ENCODE measurements at regions not wholly inside any gene's neighbourhood (a gene's known extent, or its start where the extent isn't known, plus 50 kb on each side); places are given as distances from the start of the nearest gene placed in this dataset.

DNA sequence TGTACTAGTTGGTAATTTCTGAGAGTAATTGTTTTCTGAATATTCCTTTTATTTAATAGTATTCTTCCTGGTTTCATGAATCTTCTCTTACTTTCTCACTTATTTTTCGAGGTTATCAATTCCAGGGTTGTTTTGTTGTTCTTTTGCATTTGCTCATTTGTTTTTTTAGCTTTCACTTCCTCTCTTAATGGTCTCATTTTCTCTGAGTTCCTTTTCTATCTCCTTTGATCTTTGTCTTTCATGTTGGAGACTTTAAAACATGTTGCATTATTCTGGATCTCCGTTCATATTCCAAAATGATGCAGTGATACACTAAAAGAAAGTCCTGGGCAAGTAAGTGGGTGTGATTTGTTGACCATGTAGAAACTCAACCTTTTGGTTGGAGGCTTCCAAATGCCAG, 345.3 kb upstream of the SLC35B3 start:
- DNase-seq (ENCODE audit: low spot score): no peak

DNA sequence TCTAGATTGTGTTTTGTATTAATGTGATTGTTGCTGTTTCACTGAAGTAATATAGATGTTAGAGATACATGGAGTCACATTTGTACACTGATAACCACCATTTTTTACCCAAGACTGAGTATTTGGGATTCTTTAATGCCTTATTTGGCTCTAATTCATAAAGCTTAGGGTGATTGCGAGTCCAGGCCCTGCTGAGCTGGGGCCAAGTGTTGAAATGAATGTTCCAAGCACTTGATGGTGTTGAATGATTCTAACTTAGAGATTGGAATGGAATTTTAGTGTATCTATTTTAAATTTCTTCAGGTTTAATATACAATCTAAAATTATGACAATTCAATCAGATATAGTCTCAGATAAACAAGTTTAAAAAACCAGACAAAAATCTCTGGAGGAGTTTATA, 329.4 kb upstream of the SLC35B3 start:
- DNase-seq (ENCODE audit: low spot score): no peak

DNA sequence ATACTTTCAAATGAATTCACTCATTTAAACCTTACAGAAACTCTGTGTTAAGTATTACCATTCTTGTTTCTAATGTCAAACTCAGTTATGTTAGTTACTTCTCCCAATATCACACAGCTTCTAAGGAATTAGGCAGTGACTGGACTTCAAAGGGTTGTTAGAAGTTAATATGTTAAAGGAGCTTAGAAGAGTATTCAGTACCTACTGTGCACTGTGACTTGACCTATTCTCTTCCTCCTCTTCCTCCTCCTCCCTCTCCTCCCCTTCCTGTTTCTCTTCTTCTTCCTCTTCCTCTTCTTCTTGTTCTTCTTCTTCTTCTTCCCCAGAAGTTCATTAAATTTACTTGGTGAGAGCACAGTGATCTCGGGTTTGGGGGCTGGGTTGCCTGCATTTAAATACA, 325.6 kb upstream of the SLC35B3 start:
- DNase-seq (ENCODE audit: low spot score): no peak

GRCh38 chr6:8758412-8758811, 323.1 kb upstream of the SLC35B3 start:
- no peak for DNase-seq (ENCODE audit: low spot score)

DNA sequence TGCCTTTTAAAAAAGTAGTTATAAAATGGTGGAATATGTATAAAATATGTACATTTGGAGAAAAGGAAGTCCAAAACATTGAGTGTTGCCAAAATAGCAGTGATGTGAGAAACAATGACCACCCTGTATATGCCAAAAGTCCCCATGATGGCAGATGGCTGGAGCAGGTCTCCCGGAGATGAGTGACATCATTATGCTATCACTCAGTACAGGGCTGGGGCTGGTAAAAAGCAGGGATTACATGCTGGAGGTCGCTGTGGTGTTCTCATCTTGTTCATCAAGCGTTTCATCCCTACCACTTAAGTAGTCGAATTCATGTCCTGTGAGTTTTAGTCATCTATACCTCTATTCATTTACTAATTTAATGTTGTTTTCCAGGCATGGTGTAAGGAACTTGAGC, 315.3 kb upstream of the SLC35B3 start:
- DNase-seq (ENCODE audit: low spot score): no peak

GRCh38 chr6:8749465-8749864, 314.1 kb upstream of the SLC35B3 start:
- no peak for DNase-seq (ENCODE audit: low spot score)

GRCh38 chr6:8743170-8743745, 307.9 kb upstream of the SLC35B3 start:
- no peak for DNase-seq (ENCODE audit: low spot score)

DNA sequence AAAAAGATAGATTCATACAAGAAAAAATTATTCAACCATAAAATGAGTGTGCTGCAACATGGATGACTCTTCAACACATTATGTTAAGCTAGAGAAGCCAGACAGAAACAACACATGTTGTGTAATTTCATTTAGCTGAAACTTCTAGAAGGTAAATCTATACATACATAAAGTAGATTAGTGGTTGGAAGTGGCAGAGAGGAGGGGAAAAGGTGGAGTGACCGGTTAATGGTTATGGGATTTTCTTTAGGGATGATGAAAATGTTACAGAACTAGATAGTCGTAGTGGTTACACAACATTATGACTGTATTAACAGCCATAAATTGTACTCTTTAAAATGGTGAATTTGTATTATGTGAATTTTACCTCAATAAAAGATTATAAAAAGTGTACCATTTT, 304.1 kb upstream of the SLC35B3 start:
- DNase-seq (ENCODE audit: low spot score): no peak

DNA sequence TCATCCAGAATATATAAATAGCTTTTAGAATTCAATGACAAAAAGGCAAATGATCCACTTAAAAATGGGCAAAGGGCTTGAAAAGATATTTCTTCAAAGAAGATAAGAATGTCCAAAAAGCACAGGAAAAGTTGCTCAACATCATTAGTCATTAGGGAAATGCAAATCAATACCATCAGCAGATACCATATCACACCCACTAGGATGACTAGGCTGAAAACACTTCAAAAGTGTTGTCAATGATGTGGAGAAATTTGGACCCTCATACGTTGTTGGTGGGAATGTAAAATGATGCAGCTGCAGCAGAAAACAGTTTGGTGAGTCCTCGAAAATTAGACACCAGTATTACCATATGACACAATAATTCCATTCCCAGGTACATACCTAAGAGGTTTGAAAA, 303.6 kb upstream of the SLC35B3 start:
- no peak for DNase-seq (ENCODE audit: low spot score)

- peak; percentile 84 for DNase-seq (ENCODE audit: low spot score)
Measured at GRCh38 chr6:8736156-8736895, 301.0 kb upstream of the SLC35B3 start.

- no peak for DNase-seq (ENCODE audit: low spot score)
Measured at GRCh38 chr6:8733879-8734278, 298.5 kb upstream of the SLC35B3 start.

DNA sequence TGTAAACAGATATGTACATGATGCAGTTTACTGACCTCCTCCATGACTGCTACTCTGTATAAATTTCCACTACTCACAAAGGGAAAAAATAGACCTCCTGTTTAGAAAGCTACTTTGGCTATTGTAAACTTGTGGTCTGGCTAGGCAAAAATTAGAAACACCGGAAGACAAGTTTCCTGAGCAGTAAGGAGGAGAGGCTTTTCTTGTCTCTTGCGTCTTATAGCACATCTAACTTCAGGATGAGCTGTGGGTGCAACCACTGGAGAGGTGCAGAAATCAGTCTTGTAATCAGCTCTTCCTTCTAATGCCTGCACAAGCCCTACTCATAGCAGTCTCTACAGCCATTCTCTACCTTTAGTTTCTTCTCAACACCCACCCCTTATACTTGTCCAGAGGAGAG, 296.5 kb upstream of the SLC35B3 start:
- no peak for DNase-seq (ENCODE audit: low spot score)

DNA sequence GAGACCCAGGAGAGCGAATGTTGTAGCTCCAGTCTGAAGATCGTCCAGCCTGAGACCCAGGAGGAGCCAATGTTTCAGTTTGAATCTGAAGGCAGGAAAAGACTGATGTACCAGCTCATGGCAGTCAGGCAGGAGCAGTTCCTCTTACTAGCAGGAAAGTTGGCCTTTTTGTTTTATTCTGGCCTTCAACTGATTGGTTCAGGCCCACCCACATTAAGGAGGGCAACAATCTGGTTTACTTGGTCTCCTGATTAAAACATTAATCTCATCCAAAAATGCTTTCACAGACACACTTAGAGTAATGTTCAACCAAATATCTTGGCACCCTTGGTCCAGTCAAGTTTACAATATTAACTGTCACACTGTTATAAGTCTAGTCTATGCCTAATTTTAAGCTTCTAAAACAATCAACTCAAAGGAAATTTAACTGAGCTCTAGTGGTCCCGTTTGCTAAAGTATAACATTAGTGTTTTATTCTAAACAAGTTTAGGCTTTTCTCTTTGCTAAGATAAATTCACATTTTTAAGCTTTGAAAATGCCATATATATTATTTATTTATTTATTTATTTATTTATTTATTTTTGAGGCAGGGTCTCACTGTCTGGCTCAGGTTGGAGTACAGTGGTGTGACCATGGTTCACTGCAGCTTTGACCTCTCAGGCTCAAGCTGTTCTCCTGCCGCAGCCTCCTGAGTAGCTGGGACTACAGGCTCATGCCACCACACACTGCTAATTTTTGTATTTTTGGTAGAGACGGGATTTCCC, 275.5 kb upstream of the SLC35B3 start:
- DNase-seq (ENCODE audit: low spot score): no peak

DNA sequence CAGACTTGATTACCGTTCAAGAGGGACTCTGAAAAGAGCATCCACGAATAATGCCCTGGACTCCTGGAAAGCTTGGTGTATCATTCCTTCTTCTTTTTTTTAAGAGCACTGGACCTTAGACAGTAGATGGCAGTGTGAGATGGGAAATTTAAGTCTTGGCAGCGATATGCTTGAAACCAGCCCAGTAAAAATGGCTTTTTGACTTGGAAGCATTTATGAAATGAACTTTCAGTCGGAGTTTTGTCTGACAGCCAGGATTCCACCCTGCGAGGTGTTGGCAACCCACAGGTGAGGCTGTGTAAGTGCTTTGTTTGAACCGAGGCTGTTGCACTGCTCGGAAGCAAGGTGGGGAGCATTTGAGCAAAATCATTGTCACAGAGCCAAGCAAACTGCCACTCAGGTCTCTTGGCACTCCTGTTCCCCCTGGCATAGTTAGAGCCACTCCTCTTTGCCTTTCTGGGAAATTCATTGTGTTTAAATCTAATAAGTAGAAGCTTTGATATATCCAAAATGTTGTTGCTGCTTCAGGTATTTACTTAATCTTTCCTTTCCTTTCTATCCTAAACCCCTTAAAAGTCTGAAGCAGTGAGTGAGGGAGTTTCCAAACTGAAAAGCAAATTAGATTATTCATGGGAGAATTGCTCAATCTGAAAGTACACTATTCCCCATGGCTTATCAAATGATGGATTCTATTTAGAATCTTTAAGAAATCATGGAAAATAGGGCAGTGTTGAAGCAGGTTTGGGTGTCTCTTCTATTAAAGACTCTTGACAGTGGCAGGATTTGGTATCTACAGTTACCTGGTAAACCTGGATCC, 272.8 kb upstream of the SLC35B3 start:
- DNase-seq (ENCODE audit: low spot score): peak; percentile 84

GRCh38 chr6:8707369-8707768, 272.0 kb upstream of the SLC35B3 start:
- no peak for DNase-seq (ENCODE audit: low spot score)

DNA sequence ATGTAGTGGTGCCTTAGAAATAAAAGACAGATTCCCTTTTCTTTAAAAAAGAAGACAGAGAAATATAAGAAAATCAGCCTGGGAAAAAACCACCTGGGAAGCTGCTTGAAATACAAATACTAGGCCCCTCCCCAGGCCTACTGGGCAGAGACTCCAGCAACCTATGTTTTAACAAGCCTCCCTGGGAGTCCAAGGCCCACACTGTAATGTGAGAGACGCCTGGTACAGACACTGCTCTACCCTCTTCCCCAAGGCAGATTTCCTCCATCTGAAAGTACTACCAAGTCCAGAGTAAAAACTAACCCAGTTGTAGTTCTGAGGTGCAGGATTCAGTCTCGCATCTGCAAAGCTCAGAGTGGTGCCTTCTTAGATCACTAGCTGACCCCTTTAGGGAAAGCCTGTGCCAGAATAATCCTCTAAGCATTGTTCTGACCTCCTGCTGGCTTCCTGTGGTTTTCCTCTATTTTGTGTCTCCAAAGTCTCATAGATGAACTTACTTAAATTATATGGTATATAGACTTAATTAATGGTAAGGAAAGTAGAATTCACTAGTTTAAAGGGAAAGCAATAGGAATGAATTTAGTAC, 270.2 kb upstream of the SLC35B3 start:
- no peak for DNase-seq (ENCODE audit: low spot score)

GRCh38 chr6:8703059-8703458, 267.7 kb upstream of the SLC35B3 start:
- DNase-seq (ENCODE audit: low spot score): no peak

DNA sequence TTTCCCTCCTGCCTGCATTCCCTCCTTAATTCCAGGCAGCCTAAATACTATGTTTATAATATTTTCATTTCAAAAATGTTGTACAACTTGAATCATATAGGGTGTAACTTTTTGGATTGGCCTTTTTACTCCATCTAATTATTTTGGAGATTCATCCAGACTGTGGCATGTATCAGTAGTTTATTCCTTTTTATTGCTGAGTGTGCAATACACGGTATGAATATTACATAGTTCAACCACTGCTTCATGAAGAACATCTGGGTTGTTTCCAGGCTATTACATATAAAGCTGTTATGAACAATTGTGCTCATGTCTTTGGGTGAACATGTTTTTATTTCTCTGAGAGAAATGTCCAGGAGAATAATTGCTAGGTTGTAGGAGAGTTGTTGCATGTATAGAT, 253.5 kb upstream of the SLC35B3 start:
- DNase-seq (ENCODE audit: low spot score): no peak

GRCh38 chr6:8686077-8686476, 250.7 kb upstream of the SLC35B3 start:
- no peak for DNase-seq (ENCODE audit: low spot score)

DNA sequence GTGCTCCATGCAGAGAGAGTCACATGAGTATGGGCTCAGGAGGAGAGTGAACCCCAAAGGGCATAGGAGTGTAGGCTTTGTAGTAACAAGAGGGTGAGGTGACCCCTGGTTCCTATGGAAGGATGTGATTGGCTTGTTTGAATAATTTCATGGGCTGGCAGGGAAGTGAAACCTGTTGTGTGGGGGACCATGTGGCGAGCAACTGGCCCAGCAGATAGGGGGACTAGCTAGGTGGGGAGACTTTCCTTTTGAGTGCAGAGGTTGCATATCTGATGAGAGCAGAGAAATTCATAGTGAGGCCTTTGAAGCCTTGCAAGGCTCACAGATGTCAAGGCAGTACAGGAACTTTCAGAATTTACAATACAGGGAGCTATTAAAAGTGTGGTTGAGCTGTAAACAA, 247.9 kb upstream of the SLC35B3 start:
- DNase-seq (ENCODE audit: low spot score): no peak

DNA sequence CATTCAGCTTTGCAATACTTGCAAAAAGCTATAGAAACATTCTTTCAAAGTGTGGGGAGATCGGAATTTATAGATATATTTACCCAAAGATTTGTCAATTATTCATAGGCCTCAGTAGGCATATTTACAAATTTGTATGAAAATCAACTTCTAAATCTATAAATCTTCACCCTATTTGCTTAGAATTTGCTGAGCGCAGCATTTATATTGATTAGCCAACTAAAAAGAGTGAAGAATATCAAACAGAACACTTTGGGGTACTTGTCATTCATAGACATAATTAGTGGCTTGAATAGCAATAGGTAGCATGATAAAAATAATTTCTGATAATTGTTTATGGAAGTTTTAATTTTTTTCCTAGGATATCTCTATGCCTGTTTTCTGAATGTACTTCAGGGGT, 244.5 kb upstream of the SLC35B3 start:
- DNase-seq (ENCODE audit: low spot score): no peak

- DNase-seq (ENCODE audit: low spot score): no peak
Measured at GRCh38 chr6:8678466-8678865, 243.1 kb upstream of the SLC35B3 start.
